ENCODE measurements at regions not wholly inside any gene's neighbourhood (a gene's known extent, or its start where the extent isn't known, plus 50 kb on each side); places are given as distances from the start of the nearest gene placed in this dataset.

- Histone ChIP-seq H3K4me1 (no peaks in the 10 kb centered on the region), H3K9me3 (replicated peaks) (peaks cover 2% of the 10 kb centered on the region), H3K27ac (replicated peaks) (no peak overlapping the region), H3K4me3 (no peak overlapping the region), H3K36me3 (no peaks in the 10 kb centered on the region), H3K27me3 (ENCODE audit: low read depth) (no peaks in the 10 kb centered on the region)
- no peak for DNase-seq
- intact Hi-C loops (cut with micrococcal nuclease): no loop called here
- no peak for TF ChIP-seq CTCF (IDR thresholded peaks at IDR 0.05; ENCODE audit: borderline replicate concordance)
Observed at GRCh38 chr6:101263596-101263995, 129.9 kb upstream of the GRIK2 start.

GRCh38 chr6:101266063-101266462, 127.4 kb upstream of the GRIK2 start:
- intact Hi-C loops (cut with micrococcal nuclease): no loop called here

GRCh38 chr6:101268541-101268940, 125.0 kb upstream of the GRIK2 start:
- intact Hi-C loops (cut with micrococcal nuclease): no loop called here
- peaks cover 22% of the 10 kb centered on the region for H3K9me3 ChIP-seq (replicated peaks)

More at GRCh38 chr6:101266063-101266462, 127.4 kb upstream of the GRIK2 start:
- H3K27me3 ChIP-seq (ENCODE audit: low read depth): no peaks in the 10 kb centered on the region
- no peak for TF ChIP-seq CTCF (IDR thresholded peaks at IDR 0.05; ENCODE audit: borderline replicate concordance)
- no peak overlapping the region for H3K27ac ChIP-seq (replicated peaks)
- no peaks in the 10 kb centered on the region for H3K4me1 ChIP-seq
- DNase-seq: no peak
- no peak overlapping the region for H3K4me3 ChIP-seq
- peaks cover 17% of the 10 kb centered on the region for H3K9me3 ChIP-seq (replicated peaks)
- no peaks in the 10 kb centered on the region for H3K36me3 ChIP-seq

GRCh38 chr6:101275251-101275650, 118.3 kb upstream of the GRIK2 start:
- no peaks in the 10 kb centered on the region for H3K36me3 ChIP-seq
- H3K9me3 ChIP-seq (replicated peaks): peaks cover 6% of the 10 kb centered on the region
- no peak overlapping the region for H3K4me3 ChIP-seq
- H3K4me1 ChIP-seq: no peaks in the 10 kb centered on the region
- intact Hi-C loops (cut with micrococcal nuclease): no loop called here
- no peak overlapping the region for H3K27ac ChIP-seq (replicated peaks)
- no peaks in the 10 kb centered on the region for H3K27me3 ChIP-seq (ENCODE audit: low read depth)
- no peak for TF ChIP-seq CTCF (IDR thresholded peaks at IDR 0.05; ENCODE audit: borderline replicate concordance)
- DNase-seq: no peak

More at GRCh38 chr6:101268541-101268940, 125.0 kb upstream of the GRIK2 start:
- Histone ChIP-seq H3K4me1 (no peaks in the 10 kb centered on the region), H3K27ac (replicated peaks) (no peak overlapping the region), H3K36me3 (no peaks in the 10 kb centered on the region), H3K27me3 (ENCODE audit: low read depth) (no peaks in the 10 kb centered on the region), H3K4me3 (no peak overlapping the region)
- DNase-seq: no peak
- TF ChIP-seq CTCF (IDR thresholded peaks at IDR 0.05; ENCODE audit: borderline replicate concordance): no peak

GRCh38 chr6:101276066-101276465, 117.4 kb upstream of the GRIK2 start:
- no peak overlapping the region for H3K27ac ChIP-seq (replicated peaks)
- no peak for TF ChIP-seq CTCF (IDR thresholded peaks at IDR 0.05; ENCODE audit: borderline replicate concordance)
- no peaks in the 10 kb centered on the region for H3K36me3 ChIP-seq
- H3K4me1 ChIP-seq: no peaks in the 10 kb centered on the region
- H3K4me3 ChIP-seq: no peak overlapping the region
- peaks cover 4% of the 10 kb centered on the region for H3K9me3 ChIP-seq (replicated peaks)
- intact Hi-C loops (cut with micrococcal nuclease): no loop called here
- no peaks in the 10 kb centered on the region for H3K27me3 ChIP-seq (ENCODE audit: low read depth)
- DNase-seq: no peak

GRCh38 chr6:101279410-101279809, 114.1 kb upstream of the GRIK2 start:
- H3K36me3 ChIP-seq: no peaks in the 10 kb centered on the region
- no peak for DNase-seq
- H3K27me3 ChIP-seq (ENCODE audit: low read depth): no peaks in the 10 kb centered on the region
- intact Hi-C loops (cut with micrococcal nuclease): no loop called here
- H3K9me3 ChIP-seq (replicated peaks): no peaks in the 10 kb centered on the region
- H3K27ac ChIP-seq (replicated peaks): no peak overlapping the region
- H3K4me3 ChIP-seq: no peak overlapping the region
- H3K4me1 ChIP-seq: no peaks in the 10 kb centered on the region
- TF ChIP-seq CTCF (IDR thresholded peaks at IDR 0.05; ENCODE audit: borderline replicate concordance): no peak
